ENCODE measurements at regions not wholly inside any gene's neighbourhood (a gene's known extent, or its start where the extent isn't known, plus 50 kb on each side); places are given as distances from the start of the nearest gene placed in this dataset.

DNA sequence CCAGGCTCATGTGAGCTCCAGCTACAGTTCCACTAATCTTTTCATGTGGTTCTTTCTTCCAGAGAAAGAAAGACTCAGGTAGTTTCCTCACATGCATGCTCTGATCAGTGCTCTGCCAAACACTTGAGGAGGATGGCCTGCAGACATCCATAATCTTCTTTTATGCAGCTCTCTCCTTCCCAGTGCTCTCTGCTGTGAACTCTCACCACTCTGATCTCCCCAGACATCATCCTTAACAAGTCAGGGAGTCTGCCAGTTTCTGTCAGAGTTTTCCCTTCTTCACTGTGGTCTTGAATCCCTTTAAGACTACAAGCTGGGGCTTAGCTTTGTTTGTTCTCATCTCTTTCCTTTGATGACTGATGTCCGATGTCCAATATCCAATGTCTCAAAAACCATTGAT, 203.4 kb upstream of the PRKCQ start:
- H3K9me3 ChIP-seq, result no peaks in the 10 kb centered on the region
- H3K27me3 ChIP-seq, result no peaks in the 10 kb centered on the region
- H3K36me3 ChIP-seq, result no peaks in the 10 kb centered on the region
- TF ChIP-seq, protein P1, sequence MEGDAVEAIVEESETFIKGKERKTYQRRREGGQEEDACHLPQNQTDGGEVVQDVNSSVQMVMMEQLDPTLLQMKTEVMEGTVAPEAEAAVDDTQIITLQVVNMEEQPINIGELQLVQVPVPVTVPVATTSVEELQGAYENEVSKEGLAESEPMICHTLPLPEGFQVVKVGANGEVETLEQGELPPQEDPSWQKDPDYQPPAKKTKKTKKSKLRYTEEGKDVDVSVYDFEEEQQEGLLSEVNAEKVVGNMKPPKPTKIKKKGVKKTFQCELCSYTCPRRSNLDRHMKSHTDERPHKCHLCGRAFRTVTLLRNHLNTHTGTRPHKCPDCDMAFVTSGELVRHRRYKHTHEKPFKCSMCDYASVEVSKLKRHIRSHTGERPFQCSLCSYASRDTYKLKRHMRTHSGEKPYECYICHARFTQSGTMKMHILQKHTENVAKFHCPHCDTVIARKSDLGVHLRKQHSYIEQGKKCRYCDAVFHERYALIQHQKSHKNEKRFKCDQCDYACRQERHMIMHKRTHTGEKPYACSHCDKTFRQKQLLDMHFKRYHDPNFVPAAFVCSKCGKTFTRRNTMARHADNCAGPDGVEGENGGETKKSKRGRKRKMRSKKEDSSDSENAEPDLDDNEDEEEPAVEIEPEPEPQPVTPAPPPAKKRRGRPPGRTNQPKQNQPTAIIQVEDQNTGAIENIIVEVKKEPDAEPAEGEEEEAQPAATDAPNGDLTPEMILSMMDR (IDR thresholded peaks at IDR 0.05), result no peak
- no peak overlapping the region for H3K27ac ChIP-seq
- DNase-seq (ENCODE audit: low spot score), result no peak
- H3K4me3 ChIP-seq, result no peak overlapping the region
- H3K4me1 ChIP-seq, result no peaks in the 10 kb centered on the region

DNA sequence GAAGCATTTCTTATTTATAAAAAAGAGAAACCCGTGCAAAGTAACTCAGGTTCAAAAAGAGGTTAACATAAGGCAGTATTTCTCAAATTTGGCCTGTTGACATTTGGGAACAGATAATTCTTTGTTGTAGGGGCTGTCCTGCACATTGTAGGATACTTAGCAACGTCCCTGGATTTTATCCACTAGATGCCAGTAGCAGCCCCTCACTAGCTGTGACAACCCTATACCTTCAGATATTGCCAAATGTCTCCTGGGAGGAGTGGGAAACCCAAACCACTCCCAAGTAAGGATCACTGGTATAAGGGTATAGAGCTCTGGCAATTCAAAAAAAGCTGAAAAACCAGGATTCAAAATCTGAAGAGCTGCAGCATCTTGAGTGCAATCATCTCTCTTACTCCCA, 202.3 kb upstream of the PRKCQ start:
- no peaks in the 10 kb centered on the region for H3K4me1 ChIP-seq
- no peaks in the 10 kb centered on the region for H3K27me3 ChIP-seq
- H3K27ac ChIP-seq, result no peak overlapping the region
- no peak for DNase-seq (ENCODE audit: low spot score)
- TF ChIP-seq, protein P1 (IDR thresholded peaks at IDR 0.05), result no peak
- H3K4me3 ChIP-seq, result no peak overlapping the region
- H3K9me3 ChIP-seq, result no peaks in the 10 kb centered on the region
- no peaks in the 10 kb centered on the region for H3K36me3 ChIP-seq

DNA sequence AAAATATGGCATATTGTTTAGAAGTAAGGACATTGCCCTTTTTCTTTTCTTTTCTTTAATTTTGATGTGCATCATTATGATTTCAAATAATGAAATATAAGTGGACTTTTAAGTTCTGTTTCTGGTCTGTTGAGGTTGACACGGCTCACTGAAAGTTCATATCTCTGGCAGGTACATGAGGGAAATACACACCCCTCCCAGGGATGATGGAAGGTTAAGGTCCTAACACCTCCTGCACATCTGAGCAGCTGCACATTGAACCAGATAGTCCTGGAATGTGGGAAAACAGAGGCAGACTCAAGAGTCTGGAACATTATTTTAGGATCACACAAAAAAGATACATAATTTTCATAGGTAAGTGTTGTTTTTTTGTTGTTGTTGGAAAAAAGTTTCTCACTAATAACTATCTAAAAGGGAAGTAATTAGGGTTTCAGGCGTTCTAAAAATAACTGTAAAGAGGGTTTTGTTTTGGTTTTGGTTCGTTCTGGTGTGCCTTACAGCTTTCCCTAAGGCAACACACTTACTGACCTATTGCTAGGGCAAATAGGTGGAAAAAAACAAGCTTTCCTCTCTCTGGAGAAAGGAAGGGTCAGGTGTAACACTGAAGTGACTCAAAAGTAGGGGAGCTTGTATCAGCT, 201.2 kb upstream of the PRKCQ start:
- Histone ChIP-seq H3K27me3 (no peaks in the 10 kb centered on the region), H3K36me3 (no peaks in the 10 kb centered on the region), H3K4me1 (no peaks in the 10 kb centered on the region), H3K9me3 (no peaks in the 10 kb centered on the region), H3K27ac (no peak overlapping the region), H3K4me3 (no peak overlapping the region)
- TF ChIP-seq, protein P1 (IDR thresholded peaks at IDR 0.05), result no peak
- no peak for DNase-seq (ENCODE audit: low spot score)

DNA sequence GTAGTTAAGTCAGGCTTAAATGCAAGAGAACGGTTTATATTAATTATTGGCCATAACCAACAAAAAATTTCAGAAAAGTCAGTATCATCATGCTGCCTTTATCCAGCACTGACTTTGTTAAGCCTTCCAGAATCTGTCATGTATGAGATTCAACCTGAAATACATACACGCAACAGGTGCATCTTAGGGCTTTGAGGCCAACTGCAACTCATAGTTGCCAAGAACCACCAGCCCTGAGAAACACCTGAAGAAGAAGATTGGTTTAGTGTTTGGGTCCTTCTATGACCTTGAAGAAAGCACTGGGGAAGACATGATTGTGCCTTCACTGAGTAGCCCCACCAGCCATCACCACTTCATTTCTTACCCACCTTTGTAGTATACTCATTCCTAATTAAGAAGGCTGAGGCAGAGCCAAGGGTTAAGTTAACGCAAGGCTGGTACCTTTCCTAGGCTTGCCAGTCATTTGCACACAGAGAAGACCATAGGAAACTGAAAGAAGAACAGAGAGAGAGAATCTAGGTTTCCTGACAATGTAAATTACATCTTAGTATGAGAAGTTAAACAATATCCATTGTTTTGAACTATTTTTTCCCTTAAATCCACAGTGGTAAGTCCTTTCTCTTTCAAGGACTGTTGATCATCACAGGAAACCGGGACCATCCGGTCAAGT, 200.1 kb upstream of the PRKCQ start:
- no peaks in the 10 kb centered on the region for H3K27me3 ChIP-seq

GRCh38 chr10:6778992-6779701, 199.1 kb upstream of the PRKCQ start:
- H3K4me1 ChIP-seq, result no peaks in the 10 kb centered on the region
- TF ChIP-seq, protein P1 (IDR thresholded peaks at IDR 0.05), result no peak
- H3K4me3 ChIP-seq, result no peak overlapping the region
- no peak overlapping the region for H3K27ac ChIP-seq
- no peaks in the 10 kb centered on the region for H3K27me3 ChIP-seq
- H3K9me3 ChIP-seq, result no peaks in the 10 kb centered on the region
- DNase-seq (ENCODE audit: low spot score), result no peak
- no peaks in the 10 kb centered on the region for H3K36me3 ChIP-seq

More for the DNA sequence above, 200.1 kb upstream of the PRKCQ start:
- DNase-seq (ENCODE audit: low spot score), result no peak
- Histone ChIP-seq H3K4me3 (no peak overlapping the region), H3K9me3 (no peaks in the 10 kb centered on the region), H3K36me3 (no peaks in the 10 kb centered on the region), H3K27ac (no peak overlapping the region), H3K4me1 (no peaks in the 10 kb centered on the region)
- TF ChIP-seq, protein P1 (IDR thresholded peaks at IDR 0.05), result no peak

All from right atrium auricular region (tissue), 2 donors.